Renal cortical epithelial cell (primary cell): ENCODE measurements at regions not wholly inside any gene's neighbourhood (a gene's known extent, or its start where the extent isn't known, plus 50 kb on each side); places are given as distances from the start of the nearest gene placed in this dataset.

ENCODE experiments used
- DNase-seq: peaks from one replicate; pipeline ENCODE4 v3.0.0-alpha.2; 2011; ENCODE audit warnings: low read depth

DNA sequence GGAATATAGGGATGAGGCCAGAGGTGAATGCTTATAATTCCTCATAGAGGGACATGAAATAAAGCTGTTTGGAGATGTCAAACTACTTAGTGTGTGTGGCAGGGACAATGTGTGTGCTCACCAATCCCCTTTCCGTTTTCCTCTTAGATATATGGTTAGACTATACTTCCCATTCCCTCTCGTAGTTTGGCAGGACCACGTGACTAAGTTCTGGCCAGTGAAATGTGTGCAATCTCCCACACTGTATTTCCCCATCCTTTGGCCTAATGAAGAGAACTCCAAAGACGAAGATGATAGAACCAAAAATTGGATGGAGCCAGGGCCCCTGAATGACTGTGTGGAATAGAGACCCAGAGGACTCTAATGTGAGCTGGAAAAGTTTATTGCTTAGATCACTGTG, 233.4 kb upstream of the KLF4 start:
- no peak for DNase-seq

DNA sequence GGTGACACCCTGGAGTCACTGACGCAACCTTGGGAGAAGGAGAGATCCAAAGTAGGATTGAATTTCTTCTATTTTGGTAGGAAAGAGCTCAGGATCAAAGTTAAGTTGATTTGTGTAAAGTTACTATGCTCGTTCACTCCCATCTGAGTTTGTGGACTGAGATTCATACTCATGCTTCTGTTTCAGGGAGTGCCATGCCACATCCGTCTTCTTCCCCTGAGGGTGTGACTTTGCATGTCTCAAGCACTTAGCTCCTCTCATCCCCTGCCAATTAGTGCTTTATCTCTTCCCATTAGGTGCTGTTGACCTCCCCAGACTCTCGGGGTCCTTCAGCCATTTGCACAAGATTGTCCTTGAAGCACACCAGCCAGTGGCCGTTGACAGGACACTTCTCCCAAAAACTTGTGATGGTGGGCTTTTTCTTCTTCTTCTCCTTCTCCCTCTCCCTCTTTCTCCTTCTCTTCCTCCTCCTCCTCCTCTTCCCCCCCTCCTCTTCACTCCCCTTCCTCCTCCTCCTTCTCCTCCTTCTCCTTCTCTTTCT, 232.2 kb upstream of the KLF4 start:
- no peak for DNase-seq

DNA sequence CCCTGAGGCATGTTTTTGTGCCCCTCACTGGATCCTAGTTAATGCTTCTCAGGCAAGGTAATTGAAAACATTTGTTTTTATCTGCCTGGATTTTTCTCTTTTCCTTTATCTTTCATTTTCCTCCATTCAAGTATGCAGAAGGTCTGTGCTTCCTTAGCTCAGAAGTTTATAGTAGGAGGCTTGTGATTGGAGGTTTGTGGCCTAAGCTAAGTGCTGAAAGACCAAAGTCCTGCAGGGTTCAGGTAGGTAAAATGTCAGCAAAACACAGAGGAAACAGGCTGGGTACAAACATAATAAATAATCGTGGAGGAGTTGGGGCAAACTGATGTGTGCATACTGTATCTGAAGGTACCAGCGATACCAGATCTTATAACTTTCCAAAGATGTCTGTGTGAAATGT, 230.9 kb upstream of the KLF4 start:
- no peak for DNase-seq

DNA sequence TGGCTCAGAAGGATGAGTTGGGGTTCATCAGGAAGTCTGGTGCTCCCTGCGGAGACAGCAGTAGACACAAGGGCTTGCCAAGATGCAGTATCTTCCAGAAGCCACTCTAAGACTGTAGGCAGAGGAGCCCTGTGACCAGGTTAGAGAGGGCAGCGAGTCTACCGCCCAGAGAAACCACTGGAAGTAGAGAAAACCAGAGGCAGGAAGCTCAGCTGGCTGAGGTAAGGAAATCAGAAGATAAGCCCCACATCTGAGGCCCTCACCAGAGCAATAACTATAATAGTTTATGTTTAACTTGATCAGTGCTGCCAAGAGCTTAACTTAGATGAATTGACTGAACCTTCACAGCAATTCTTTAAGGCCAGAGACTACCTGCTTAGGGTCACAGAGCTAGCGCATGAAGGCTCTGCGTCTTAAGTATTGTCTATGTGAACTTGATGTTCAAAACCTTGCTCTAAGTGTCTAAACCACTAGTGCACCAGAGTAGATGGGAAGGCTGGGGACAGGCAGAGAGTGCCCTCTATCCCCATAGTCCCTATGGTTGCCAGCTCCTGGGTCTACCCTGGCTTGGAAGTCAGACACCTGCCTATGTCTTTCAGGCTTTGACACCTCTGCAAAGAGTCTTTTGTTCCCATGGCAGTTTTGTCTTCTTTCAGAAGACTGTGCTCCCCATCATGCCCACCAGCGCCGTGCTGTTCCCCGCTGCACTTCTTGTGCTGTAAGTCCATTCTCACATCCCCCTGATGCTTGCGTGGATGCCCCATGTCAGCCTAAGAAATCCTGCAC, 228.2 kb upstream of the KLF4 start:
- peak; percentile 46 for DNase-seq

DNA sequence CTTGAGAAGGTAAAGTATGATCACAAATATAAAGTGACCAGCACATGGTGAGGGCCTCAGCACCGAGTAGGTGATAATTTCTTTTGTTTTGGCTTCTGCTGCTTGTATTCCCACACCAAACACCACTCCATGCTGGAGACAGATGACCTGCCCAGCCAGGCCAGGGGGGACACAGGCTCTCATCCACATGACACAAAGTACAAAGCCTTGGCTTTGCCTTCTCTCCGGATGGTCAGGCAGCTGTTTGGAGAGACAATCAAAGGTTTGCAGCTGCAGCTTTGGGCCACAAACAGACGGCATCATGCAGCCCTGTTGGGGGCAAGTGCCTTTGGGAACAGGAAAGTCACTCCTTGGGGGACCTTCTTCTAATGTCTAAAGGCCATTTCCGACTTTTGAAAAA, 226.2 kb upstream of the KLF4 start:
- no peak for DNase-seq

DNA sequence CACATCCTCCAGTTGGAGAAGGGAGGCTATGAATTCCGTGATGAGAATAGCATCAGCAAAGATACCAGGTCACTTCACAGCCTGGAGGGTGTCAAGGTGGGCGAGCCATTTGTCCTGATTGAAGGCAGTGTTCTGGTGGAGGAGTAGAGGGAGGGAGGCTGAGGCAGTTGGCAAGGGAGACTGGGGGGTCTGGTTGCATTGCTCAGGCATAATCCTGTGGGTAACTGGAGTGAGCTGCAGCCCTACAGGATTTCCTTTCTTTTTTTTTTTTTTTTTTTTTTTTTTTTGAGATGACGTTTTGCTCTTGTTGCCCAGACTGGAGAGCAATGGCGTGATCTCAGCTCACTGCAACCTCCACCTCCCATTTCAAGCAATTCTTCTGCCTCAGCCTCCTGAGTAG, 223.9 kb upstream of the KLF4 start:
- no peak for DNase-seq

DNA sequence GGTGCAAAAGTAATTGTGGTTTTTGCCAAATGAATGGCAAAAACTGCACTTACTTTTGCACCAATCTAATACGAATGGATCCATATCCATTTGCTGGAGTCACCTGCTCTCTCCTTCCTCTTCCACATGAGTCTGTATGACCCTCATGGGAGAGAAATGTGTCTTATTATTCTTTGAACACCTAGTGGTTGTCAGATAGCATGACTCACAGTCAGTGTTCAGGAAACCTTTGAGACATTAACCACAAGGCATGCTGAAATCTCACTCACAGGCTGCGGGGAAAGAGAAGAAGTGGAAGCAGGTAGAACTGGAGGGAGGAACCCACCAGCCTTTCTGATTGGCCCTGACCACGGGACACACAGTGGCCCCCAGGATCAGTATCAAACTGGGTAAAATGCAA, 222.8 kb upstream of the KLF4 start:
- DNase-seq, result peak; percentile 98

DNA sequence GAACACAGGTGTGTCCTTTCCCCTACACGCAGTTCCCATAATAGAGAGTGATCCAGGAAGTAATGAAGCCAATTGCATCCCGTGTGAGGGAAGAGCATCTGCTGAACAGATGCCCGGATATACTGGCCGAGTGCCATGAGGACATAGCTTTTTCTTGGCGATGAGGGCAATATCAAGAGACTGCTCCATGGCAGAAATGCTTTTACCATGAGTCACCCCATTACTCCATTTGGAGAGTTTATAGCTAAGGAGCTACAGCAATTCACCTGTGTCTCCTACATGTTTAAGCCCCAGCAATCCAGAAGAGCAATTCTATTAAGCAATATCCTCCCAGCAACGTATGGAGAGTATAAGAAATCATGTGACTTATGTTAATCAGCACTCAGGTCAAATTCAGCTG, 222.0 kb upstream of the KLF4 start:
- peak; percentile 98 for DNase-seq

DNA sequence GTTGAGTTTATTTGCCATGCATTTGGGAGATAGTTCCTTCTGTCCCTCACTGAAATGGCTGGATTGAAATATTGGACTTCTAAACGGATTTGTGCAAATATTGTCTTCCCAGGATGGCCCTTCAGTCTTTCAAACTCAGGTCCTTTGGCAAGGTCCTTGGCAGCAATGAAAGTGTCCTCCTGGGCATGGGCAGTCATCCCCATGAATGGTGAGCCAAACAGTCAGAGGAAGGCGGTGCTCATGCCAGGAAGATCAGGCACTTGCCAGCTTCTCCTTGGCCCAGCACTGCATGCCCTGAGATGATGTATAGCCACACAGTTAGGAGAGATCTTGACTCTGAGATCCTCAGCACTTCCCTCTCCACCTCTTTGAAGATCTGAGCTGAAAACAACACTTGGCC, 221.4 kb upstream of the KLF4 start:
- DNase-seq, result no peak

DNA sequence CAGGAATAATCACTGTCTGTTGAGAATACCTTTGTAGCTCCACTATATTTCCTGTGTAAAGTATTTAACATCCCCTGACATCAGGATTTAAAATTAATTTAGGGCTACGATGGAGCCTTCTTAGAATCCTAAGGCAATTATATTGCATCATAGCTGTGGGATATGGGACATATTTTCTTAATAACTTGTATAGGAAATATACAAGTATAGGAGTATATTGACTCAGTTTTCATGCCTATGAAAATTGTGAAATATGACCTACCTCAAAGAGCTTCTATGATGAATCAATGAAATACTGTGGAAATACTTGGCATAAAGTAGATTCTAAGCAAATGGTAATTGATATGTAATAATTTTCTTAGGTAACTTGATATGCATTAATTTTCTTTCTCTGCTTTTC, 221.0 kb upstream of the KLF4 start:
- no peak for DNase-seq

DNA sequence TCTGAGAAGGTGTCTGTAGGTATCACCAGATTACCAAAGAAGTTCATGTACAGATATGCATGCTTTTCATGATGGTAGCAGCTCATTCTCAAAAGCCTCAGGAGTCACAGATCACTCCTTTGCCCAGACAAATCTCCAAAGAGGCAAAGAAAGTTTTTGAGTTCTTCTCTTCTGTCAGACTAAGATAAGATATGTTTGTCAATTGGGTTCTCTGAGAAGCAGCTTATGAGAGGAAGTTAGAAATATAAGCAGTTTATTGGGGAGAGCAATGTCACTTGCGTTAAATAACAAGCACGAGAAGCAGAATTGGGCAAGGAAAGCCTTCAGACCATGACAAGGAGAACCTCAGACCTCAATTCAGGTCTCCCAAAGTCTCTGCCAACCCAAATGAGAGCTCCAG, 219.2 kb upstream of the KLF4 start:
- DNase-seq, result no peak

DNA sequence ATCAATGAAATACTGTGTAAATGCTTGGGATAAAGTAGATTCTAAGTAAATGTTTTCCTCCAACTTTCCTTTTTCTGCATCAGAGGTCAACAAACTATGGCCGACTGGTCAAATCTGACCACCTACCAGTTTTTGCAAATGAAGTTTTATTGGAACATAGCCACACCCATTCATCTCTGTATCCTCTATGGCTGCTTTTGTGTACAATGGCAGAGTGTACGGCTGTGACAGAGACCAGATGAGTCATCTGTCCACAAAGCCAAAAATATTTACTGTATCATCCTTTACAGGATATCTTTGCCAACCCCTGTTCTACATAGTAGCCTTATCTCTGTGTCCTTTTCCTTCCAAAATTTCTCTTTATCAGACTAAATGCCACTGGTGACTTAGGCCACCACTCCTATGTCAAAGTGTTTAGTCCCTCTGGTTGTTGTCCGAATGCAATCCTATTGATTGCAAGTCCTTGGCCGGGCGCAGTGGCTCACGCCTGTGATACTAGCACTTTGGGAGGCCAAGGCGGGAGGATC, 218.4 kb upstream of the KLF4 start:
- DNase-seq, result peak; percentile 18

DNA sequence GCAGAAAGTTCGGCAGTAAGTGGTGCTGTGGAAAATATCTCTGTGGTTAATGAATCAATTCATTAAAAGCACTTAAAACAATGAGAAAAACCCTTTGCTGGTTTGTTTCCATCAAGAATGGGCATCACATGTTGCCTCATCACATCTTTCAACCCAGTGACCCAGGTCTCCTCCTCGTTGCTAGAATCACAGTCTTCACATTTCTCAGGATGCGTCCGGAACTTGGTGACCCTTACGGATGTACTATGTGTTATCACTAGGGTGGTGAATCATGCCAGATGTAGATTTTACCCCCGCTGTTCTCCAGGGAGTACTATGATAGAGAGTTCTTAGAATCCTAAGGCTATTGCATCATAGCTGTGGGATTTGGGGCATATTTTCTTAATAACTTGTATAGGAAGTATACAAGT, 217.9 kb upstream of the KLF4 start:
- DNase-seq, result peak; percentile 96

DNA sequence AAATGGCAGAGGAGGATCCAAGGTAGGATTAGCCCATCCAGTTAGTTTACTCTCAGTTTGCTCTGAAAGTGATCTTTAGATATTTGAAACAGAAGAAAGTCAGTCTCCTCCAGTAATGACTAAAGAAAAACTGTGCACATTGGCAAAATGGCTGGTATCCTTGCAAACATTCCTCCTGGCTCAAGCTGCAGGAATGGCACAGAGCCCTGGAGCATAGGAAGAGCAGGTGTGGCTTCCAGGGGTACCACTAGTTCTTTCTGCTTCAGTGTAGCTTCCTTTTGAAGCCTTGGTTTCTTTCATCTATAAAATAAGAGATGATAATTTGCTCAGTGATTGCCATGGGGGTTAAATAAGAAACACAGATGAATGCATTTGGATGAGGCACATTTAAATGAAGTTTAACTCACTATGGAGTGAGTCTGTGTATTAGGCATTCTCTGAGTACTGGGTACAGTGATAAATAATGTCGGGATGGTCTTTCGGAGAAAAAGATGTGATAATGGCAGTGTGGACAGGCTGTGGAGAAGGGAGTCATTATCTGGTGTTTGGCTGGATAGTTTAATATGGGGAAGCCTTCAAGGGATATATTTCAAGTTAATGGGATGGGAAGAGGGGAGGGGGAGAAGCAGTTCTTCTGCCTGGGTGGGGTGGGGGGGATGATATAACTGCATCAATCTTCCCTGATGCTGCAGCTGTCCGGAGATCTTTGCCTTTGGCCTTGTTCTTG, 217.3 kb upstream of the KLF4 start:
- no peak for DNase-seq

DNA sequence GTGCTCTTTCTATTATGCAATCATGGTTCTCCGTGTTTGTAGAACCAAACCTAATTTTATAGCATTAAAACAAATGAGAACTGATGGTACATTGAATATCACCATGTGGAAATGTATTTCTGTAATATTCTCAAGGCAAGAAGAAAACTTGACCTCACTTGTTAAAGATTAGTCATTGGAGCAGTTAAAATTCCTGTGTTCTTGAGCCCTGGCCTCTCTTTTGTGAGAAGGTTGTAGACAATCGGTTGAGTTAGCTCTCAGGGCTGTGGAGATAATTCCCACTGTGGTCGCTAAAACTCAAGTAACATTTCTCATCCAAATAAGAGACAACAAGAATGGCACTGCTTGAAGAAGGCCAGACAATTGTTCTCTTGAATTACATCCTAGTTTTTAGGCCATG, 216.0 kb upstream of the KLF4 start:
- peak; percentile 81 for DNase-seq

DNA sequence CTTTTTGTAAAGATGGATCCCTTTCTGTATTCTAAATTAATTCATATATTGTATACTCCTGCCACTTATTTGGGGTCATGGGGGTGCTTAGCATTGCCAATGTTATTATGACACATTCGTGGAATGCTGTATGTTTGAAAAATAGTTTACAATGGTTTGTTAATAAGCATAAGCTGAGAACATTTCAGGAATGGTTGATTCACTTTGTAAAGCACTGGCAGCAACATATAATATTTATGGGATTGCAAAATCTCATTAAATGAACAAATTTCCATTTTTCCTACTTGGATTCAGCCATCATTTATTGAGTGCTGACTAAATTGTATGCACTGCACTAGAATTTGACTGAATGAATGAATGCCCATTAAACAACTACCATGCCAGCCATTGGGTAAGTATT, 215.2 kb upstream of the KLF4 start:
- no peak for DNase-seq

DNA sequence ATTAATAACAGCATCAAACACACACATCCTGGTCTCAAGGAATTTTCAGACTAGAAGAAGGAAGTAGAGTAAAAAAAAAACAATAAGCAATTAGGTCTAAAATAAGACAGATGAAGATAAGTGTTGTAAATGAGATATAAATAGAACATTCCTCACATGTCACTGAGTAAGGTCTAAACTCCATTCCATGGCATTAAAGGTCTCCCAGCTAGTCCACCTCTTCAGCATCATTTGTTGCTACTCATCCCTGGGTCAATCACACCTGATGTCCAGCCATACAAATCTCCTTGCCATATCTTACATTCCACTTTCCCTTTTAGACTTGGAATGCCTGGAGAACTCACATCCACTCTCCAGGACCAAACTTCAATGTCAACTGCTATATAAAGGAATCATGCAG, 214.1 kb upstream of the KLF4 start:
- peak; percentile 22 for DNase-seq

DNA sequence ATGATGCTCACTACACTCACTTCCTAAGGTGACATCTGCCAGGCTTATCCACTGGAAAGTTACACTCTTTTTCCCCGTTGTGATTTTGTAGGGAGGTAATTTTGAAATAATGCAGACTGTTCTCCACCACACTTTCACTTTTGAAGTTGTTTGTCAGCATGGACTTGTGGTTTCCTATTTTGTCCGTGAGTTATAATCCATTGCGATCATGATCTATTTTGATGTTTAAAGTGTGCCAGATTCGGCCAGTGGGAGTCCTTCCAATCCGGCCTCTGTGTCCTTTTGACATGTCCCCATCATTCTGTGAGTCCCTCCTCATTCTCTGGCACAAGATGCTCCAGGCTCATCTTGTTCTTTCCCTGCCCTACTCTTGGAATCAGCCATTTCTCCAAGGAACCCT, 211.3 kb upstream of the KLF4 start:
- DNase-seq, result no peak

DNA sequence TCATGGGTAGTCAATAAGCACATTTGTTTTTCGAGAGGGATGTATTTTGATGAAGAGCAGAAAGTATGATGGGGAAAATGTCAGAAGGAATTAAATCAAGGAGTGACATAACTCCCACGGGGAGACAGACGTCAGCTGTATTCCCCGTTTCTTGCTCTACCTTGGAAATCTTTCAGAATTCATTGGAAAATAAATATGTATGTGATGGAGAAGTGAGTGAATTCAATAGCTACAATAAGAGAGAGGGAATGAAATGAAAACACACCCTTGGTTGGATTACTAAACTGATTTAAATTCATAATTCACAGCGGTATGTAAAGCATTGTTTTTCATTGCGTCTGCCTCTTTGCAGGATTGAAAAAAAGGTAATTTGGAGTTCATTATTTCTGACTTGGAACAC, 209.7 kb upstream of the KLF4 start:
- no peak for DNase-seq

DNA sequence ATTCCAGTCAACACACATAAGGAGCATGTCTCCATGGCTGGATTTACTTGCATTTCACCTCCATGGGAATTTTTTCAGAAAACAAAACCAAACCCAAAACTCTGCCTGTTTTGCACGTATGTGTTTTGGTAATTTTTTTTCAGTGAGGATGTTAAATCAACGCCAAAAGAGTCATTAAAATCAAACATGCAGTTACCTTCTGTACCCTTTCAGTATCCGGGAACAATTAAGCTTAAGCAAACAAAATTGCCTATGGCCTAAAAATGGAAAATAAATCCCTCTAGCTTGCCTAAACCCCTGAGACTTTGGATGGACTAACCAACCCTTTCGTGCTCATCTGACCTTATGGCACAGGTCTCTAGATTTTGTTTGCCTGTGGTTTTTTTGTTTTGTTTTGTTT, 209.2 kb upstream of the KLF4 start:
- DNase-seq, result no peak

DNA sequence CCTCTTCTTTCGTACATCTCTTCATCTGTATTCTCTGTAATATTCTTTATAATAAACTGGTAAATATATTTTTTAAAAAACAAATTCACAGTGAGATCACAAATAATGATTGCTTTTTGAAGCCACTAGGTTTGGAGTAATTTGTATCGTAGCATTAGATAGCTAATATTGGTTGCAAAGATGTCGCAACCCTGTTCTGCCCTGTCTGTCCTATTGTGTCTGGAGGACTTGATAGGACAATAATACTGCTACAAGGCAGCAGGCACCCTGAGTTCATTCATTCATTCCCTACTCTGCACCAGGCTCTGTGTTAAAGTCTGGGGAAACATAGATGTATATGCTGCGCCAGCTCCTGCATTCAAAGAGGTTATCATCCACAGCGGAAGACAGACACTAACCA, 206.7 kb upstream of the KLF4 start:
- DNase-seq, result no peak

DNA sequence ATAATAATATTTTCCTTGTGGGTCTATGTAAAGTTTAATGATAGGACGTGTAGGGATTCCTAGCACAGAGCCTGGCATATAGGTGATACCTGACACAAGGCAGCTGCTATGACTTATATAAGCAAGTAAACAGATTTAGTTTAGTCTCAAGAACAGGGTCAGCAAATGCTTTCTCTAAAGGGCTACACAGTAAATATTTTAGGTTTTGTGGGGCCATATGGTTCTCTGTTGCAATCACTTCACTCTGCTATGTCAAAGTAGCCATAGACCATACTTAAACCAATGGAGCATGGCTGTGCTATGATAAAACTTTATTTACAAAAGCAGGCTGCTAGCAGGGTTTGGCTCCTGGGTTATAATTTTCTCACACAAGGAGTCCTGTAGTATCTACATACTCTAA, 204.8 kb upstream of the KLF4 start:
- peak; percentile 18 for DNase-seq
